ENCODE measurements at regions not wholly inside any gene's neighbourhood (a gene's known extent, or its start where the extent isn't known, plus 50 kb on each side); places are given as distances from the start of the nearest gene placed in this dataset.
A peak's percentile ranks its signal among the peaks of the same experiment; 100 is the strongest.

- H3K27ac ChIP-seq, result no peak overlapping the region
- no peak for TF ChIP-seq POLR2A (IDR thresholded peaks at IDR 0.05)
- no peaks in the 10 kb centered on the region for H3K9me3 ChIP-seq
- no peaks in the 10 kb centered on the region for H3K27me3 ChIP-seq
- H3K4me3 ChIP-seq, result no peak overlapping the region
- no peaks in the 10 kb centered on the region for H3K4me1 ChIP-seq
- intact Hi-C loops (cut with DNase I; ENCODE audit: low total_unique reads), result no loop called here
- H3K36me3 ChIP-seq, result no peaks in the 10 kb centered on the region
- no peak for DNase-seq
Observed at GRCh38 chr5:66302344-66302743, 158.2 kb downstream of the SREK1 start.

GRCh38 chr5:66306105-66306843 lies 162.2 kb downstream of the SREK1 start:
- TF ChIP-seq CTCF (IDR thresholded peaks at IDR 0.05) (peak; percentile 55 to 75 (median 69)), POLR2A (IDR thresholded peaks at IDR 0.05) (no peak)
- H3K4me1 ChIP-seq, result no peaks in the 10 kb centered on the region
- H3K9me3 ChIP-seq, result no peaks in the 10 kb centered on the region
- peak; percentile 48 to 52 for DNase-seq
- no peak overlapping the region for H3K27ac ChIP-seq
- intact Hi-C loops (cut with DNase I; ENCODE audit: low total_unique reads), result no loop called here
- H3K36me3 ChIP-seq, result no peaks in the 10 kb centered on the region
- H3K27me3 ChIP-seq, result no peaks in the 10 kb centered on the region
- no peak overlapping the region for H3K4me3 ChIP-seq

GRCh38 chr5:66306844-66307315 lies 162.8 kb downstream of the SREK1 start:
- H3K4me1 ChIP-seq, result no peaks in the 10 kb centered on the region
- TF ChIP-seq POLR2A (IDR thresholded peaks at IDR 0.05) (no peak), CTCF (IDR thresholded peaks at IDR 0.05) (no peak)
- H3K4me3 ChIP-seq, result no peak overlapping the region
- no peaks in the 10 kb centered on the region for H3K9me3 ChIP-seq
- intact Hi-C loops (cut with DNase I; ENCODE audit: low total_unique reads), result no loop called here
- no peaks in the 10 kb centered on the region for H3K36me3 ChIP-seq
- DNase-seq, result no peak
- no peak overlapping the region for H3K27ac ChIP-seq
- no peaks in the 10 kb centered on the region for H3K27me3 ChIP-seq

GRCh38 chr5:66307647-66308241 lies 163.6 kb downstream of the SREK1 start:
- Histone ChIP-seq H3K4me3 (no peak overlapping the region), H3K4me1 (no peaks in the 10 kb centered on the region), H3K9me3 (no peaks in the 10 kb centered on the region), H3K36me3 (no peaks in the 10 kb centered on the region), H3K27me3 (no peaks in the 10 kb centered on the region), H3K27ac (no peak overlapping the region)
- intact Hi-C loops (cut with DNase I; ENCODE audit: low total_unique reads), result no loop called here
- DNase-seq, result no peak
- TF ChIP-seq POLR2A (IDR thresholded peaks at IDR 0.05), result no peak
- TF ChIP-seq CTCF (IDR thresholded peaks at IDR 0.05), result peak; percentile 78 to 84 (median 80)

- H3K9me3 ChIP-seq, result no peaks in the 10 kb centered on the region
- H3K36me3 ChIP-seq, result no peaks in the 10 kb centered on the region
- no peak overlapping the region for H3K27ac ChIP-seq
- H3K27me3 ChIP-seq, result no peaks in the 10 kb centered on the region
- H3K4me3 ChIP-seq, result no peak overlapping the region
- no peak for TF ChIP-seq POLR2A (IDR thresholded peaks at IDR 0.05)
- no peak for TF ChIP-seq CTCF (IDR thresholded peaks at IDR 0.05)
- intact Hi-C loops (cut with DNase I; ENCODE audit: low total_unique reads), result no loop called here
- no peaks in the 10 kb centered on the region for H3K4me1 ChIP-seq
- no peak for DNase-seq
Observed at GRCh38 chr5:66312266-66312665, 168.2 kb downstream of the SREK1 start.

Measured in uterus (tissue), 3 donors.